GM21717 (cell line): ENCODE measurements at regions not wholly inside any gene's neighbourhood (a gene's known extent, or its start where the extent isn't known, plus 50 kb on each side); places are given as distances from the start of the nearest gene placed in this dataset.
"Not testable (repeated sequence)": the region's sequence is repeated elsewhere in the genome, so short reads cannot be mapped to it uniquely, and the experiment has no call there.

Experiments
- ATAC-seq: cut with Tn5 transposase; IDR thresholded peaks from one replicate; pipeline ENCODE4 v1.9.1; 2021; ENCODE audit warnings: mild to moderate bottlenecking, moderate library complexity; ENCODE audit not compliant: unreplicated experiment

GRCh38 chr7:82625377-82625776, 181.8 kb upstream of the CACNA2D1 start:
- ATAC-seq = no peak

DNA sequence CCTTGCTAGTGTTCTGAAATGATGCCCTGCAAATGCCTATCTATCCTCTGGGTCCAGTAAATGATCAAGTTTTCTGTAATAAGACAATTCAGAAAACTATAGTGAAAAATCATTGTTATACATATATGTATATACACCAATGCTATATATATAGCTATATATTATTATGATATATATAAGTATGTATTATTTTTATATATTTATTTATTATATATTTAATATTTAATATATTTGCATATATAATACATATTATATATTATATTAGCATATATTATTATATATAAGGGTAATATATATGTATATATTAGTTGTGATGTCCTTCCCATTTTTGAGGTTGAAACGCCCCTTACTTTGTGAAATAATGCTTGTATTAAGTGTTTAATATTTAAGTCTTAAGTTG, 181.4 kb upstream of the CACNA2D1 start:
- no peak for ATAC-seq

- no peak for ATAC-seq
These were observed 180.8 kb upstream of the CACNA2D1 start for GRCh38 chr7:82624337-82624736.

GRCh38 chr7:82623812-82624211, 180.2 kb upstream of the CACNA2D1 start:
- ATAC-seq = no peak

DNA sequence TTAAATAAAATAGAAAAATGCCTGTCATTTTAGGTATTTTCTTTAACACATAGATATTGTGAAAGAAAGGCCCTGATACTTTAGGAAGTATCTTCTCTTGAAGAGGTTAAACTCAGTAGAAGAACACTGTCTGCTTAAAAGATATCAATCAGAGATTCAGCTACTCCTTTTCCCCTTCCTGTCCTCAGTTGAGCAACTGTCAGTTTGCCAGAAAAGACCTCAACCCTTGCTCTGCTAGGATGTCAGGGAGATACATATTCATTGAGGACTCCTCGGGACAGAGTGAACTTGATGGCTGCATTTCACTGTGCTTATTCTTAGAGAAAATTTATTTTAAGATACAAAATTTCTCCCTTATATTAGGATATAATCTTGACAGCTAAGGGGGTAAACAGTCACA, 173.6 kb upstream of the CACNA2D1 start:
- no peak for ATAC-seq

GRCh38 chr7:82616059-82616728, 172.6 kb upstream of the CACNA2D1 start:
- no peak for ATAC-seq

- peak; percentile 77 for ATAC-seq
These were observed 171.9 kb upstream of the CACNA2D1 start for GRCh38 chr7:82615527-82615926.

GRCh38 chr7:82609746-82610145, 166.2 kb upstream of the CACNA2D1 start:
- ATAC-seq = no peak

GRCh38 chr7:82605247-82605864, 161.8 kb upstream of the CACNA2D1 start:
- no peak for ATAC-seq

GRCh38 chr7:82602066-82602465, 158.5 kb upstream of the CACNA2D1 start:
- ATAC-seq = no peak

DNA sequence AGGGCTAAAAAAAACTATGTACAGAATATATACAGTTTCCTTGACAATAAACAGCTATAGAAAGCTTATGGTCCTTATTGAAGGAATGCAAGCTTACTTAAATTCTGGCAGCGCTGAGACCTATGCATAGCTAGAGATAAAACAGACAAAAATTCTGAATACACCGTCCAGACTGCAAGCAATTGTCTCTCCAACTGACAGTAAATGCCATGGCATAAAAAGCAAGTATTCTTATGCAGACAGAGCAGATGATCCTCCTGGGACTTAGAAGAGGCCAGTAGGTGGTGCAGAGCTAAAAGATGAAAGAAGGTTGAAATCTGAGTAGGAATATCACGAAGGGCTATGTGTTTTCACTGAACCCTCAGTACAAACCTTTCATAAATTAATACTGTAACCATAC, 157.0 kb upstream of the CACNA2D1 start:
- no peak for ATAC-seq

- no peak for ATAC-seq
These were observed 156.3 kb upstream of the CACNA2D1 start for GRCh38 chr7:82599895-82600294.

DNA sequence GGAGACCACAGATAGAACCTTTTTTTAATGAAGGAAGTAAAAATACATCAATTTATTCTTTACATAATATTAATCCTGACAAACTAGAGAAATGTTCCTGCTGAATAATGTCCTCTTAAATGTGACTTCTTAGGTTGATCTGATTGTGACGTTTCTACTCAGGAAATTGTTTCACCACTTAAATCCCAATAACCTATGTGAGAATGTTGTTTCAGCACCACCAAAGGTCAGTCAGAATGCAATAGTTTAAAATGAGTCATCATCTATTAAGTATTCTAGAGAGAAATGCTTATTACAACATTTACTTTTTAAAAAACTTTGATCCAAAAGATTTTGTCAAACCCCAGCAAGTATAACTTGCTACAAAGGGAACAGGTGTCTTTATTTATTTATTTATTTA, 155.4 kb upstream of the CACNA2D1 start:
- no peak for ATAC-seq

- not testable (repeated sequence) for ATAC-seq
These were observed 152.2 kb upstream of the CACNA2D1 start for GRCh38 chr7:82595795-82596194.

DNA sequence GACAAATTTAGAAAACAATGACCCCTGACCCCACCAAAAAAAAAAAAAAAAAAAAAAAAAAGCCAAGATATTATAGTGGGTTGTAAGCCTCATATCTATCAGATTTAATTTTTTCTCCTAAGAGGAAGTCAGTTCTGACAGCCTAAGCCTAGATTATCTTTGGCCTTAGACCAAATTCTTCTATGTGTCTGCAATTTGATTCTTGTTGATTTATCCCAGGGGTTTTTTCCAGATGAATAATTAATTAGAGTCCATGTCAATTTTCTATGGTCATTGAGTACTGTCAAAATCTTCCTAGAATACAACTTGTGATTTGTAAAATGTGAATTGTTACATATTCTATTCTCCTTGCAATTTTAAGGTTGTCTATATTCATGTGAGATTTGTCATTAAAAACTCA, 151.6 kb upstream of the CACNA2D1 start:
- no peak for ATAC-seq

DNA sequence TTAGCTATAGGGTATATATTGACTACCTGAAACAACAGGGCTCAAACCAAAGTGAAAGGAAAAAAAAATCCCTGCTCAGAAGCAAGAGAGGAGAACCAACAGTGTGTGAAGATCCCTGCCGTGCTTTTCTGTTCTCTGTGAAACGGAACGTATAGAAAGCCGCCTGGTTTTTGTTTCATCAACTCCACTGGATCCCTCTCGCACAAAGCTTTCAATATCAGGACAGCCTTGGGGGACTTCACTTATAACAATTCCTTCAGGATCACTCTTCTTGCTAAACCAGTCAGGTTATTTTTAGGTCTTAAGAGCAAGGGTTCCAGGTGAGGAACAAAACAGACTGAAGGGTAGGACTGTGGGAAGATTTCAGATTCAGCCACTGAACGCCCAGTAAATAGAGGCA, 151.1 kb upstream of the CACNA2D1 start:
- ATAC-seq = no peak

- ATAC-seq = no peak
These were observed 150.2 kb upstream of the CACNA2D1 start for GRCh38 chr7:82593780-82594179.

DNA sequence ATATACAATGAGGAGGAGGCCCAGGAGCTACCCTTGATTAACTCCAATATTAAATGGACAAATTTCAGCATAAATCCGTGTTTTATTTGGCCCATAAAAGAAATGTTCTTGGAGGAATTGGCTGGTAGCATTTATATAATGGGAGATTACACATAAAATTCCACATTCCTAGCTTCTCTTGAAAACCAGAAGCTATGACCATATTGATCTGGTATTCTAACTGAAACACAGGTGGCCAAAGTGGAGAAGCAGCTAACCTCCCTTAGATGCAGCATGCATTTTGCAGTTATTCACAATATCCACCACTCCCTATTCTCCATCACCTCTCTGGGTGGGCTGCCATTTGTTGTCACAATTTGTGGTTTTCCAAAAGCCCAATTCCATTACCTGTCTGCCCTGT, 148.8 kb upstream of the CACNA2D1 start:
- no peak for ATAC-seq

- ATAC-seq = no peak
These were observed 135.5 kb upstream of the CACNA2D1 start for GRCh38 chr7:82579047-82579446.

- no peak for ATAC-seq
These were observed 134.9 kb upstream of the CACNA2D1 start for GRCh38 chr7:82578430-82578829.

DNA sequence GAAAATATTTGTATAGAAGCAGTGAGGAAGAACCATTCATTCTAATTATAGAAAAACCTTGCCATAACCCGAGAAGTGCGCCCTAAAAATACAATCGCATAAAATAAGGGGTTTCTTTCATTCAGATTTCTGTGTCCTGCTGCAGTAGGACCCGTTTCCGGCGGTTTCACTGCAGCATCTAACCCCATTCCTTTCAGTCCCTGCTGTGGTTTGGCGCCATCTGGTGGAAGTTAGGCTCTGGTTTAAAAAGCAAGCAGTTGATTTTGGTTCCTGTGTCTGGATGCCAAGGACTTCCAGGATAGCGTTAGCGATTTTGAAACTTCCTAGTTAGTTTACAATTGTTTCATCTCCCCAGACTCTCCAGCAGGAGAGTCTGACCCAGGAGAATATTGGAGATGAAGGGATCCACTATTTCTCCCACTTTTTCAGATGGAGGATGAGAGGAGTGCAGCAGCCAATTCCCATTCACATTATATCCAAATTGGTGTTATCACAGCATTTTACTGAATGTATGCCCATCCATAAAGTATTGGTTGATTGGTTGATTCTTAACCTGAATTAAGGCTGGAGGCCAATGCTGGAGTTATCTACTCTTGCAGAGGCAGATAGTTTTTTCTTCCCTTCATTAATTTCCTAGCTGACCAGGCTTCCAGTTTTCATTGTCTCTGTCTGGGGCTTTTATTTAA, 128.8 kb upstream of the CACNA2D1 start:
- peak; percentile 92 for ATAC-seq

DNA sequence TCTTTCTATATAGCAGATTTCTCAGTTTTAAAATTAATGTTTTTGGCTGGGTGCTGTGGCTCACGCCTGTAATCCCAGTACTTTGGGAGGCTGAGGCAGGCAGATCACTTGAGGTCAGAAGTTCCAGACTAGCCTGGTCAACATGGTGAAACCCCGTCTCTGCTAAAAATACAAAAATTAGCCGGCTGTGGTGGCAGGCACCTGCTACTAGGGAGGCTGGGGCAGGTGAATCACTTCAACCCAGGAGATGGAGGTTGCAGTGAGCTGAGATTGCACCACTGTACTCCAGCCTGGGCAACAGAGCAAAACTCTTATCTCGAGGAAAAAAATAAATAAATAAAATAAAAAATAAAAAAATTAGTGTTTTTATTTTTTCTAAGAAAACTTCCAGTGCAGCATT, 127.5 kb upstream of the CACNA2D1 start:
- ATAC-seq = not testable (repeated sequence)
